ENCODE measurements at regions not wholly inside any gene's neighbourhood (a gene's known extent, or its start where the extent isn't known, plus 50 kb on each side); places are given as distances from the start of the nearest gene placed in this dataset.

GRCh38 chr2:145254291-145254690, 734.4 kb upstream of the ZEB2 start:
- POLR2A ChIA-PET, result no interaction called here
- CTCF ChIA-PET, result no interaction called here

GRCh38 chr2:145253492-145253891, 733.6 kb upstream of the ZEB2 start:
- Histone ChIP-seq H3K36me3 (ENCODE audit: control insufficient read depth in 4 of 4, insufficient read depth in 4 of 4, low read length in 3 of 4) (no peaks in the 10 kb centered on the region), H3K4me1 (ENCODE audit: control extremely low read depth in 1 of 4, control insufficient read depth in 4 of 4, insufficient read depth in 4 of 4, low read length in 3 of 4) (no peaks in the 10 kb centered on the region), H3K4me3 (ENCODE audit: control insufficient read depth in 1 of 7, extremely low read depth in 1 of 7, insufficient read depth in 4 of 7, low read depth in 2 of 7, low read length in 6 of 7) (no peak overlapping the region), H3K9me3 (ENCODE audit: control extremely low read depth in 1 of 5, control insufficient read depth in 4 of 5, insufficient read depth in 2 of 5, low read depth in 1 of 5, low read length in 4 of 5) (no peaks in the 10 kb centered on the region), H3K27ac (ENCODE audit: insufficient read depth in 1 of 2, low read depth in 1 of 2, low read length in 2 of 2, poor library complexity in 1 of 2, severe bottlenecking in 2 of 2) (no peak overlapping the region), H3K27me3 (replicated peaks in 2 of 5; ENCODE audit: control insufficient read depth in 4 of 5, insufficient read depth in 5 of 5, low read length in 4 of 5) (peaks cover 22 to 52% (median 28%) of the 10 kb centered on the region in 5 experiments)
- no peak for DNase-seq
- no CpG with 5 or more reads among the region's 1 CpG for WGBS (ENCODE audit: insufficient coverage)
- ChIA-PET POLR2A (no interaction called here), CTCF (no interaction called here)

More at GRCh38 chr2:145254291-145254690, 734.4 kb upstream of the ZEB2 start:
- H3K9me3 ChIP-seq (ENCODE audit: control extremely low read depth in 1 of 5, control insufficient read depth in 4 of 5, insufficient read depth in 2 of 5, low read depth in 1 of 5, low read length in 4 of 5), result no peaks in the 10 kb centered on the region
- no peaks in the 10 kb centered on the region for H3K36me3 ChIP-seq (ENCODE audit: control insufficient read depth in 4 of 4, insufficient read depth in 4 of 4, low read length in 3 of 4)
- no peak overlapping the region for H3K4me3 ChIP-seq (ENCODE audit: control insufficient read depth in 1 of 7, extremely low read depth in 1 of 7, insufficient read depth in 4 of 7, low read depth in 2 of 7, low read length in 6 of 7)
- peaks cover 22 to 56% (median 31%) of the 10 kb centered on the region in 5 experiments for H3K27me3 ChIP-seq (replicated peaks in 2 of 5; ENCODE audit: control insufficient read depth in 4 of 5, insufficient read depth in 5 of 5, low read length in 4 of 5)
- no peak for DNase-seq
- no peak overlapping the region for H3K27ac ChIP-seq (ENCODE audit: insufficient read depth in 1 of 2, low read depth in 1 of 2, low read length in 2 of 2, poor library complexity in 1 of 2, severe bottlenecking in 2 of 2)
- 92% methylated on average over 2 of the region's 2 CpGs for WGBS (ENCODE audit: insufficient coverage)
- H3K4me1 ChIP-seq (ENCODE audit: control extremely low read depth in 1 of 4, control insufficient read depth in 4 of 4, insufficient read depth in 4 of 4, low read length in 3 of 4), result peaks cover 0 to 6% (median 2%) of the 10 kb centered on the region in 4 experiments

GRCh38 chr2:145245268-145245870, 725.5 kb upstream of the ZEB2 start:
- no peak overlapping the region for H3K27ac ChIP-seq (ENCODE audit: insufficient read depth in 1 of 2, low read depth in 1 of 2, low read length in 2 of 2, poor library complexity in 1 of 2, severe bottlenecking in 2 of 2)
- H3K4me1 ChIP-seq (ENCODE audit: control extremely low read depth in 1 of 4, control insufficient read depth in 4 of 4, insufficient read depth in 4 of 4, low read length in 3 of 4), result no peaks in the 10 kb centered on the region
- H3K27me3 ChIP-seq (replicated peaks in 2 of 5; ENCODE audit: control insufficient read depth in 4 of 5, insufficient read depth in 5 of 5, low read length in 4 of 5), result peaks cover 0 to 2% (median 1%) of the 10 kb centered on the region in 5 experiments
- CTCF ChIA-PET, result no interaction called here
- no peaks in the 10 kb centered on the region for H3K9me3 ChIP-seq (ENCODE audit: control extremely low read depth in 1 of 5, control insufficient read depth in 4 of 5, insufficient read depth in 2 of 5, low read depth in 1 of 5, low read length in 4 of 5)
- POLR2A ChIA-PET, result no interaction called here
- H3K4me3 ChIP-seq (ENCODE audit: control insufficient read depth in 1 of 7, extremely low read depth in 1 of 7, insufficient read depth in 4 of 7, low read depth in 2 of 7, low read length in 6 of 7), result no peak overlapping the region
- no peaks in the 10 kb centered on the region for H3K36me3 ChIP-seq (ENCODE audit: control insufficient read depth in 4 of 4, insufficient read depth in 4 of 4, low read length in 3 of 4)
- WGBS (ENCODE audit: insufficient coverage), result 90% methylated on average over 2 of the region's 4 CpGs
- DNase-seq, result no peak

GRCh38 chr2:145235312-145235711, 715.4 kb upstream of the ZEB2 start:
- CTCF ChIA-PET, result no interaction called here
- whole genome bisulfite sequencing (ENCODE audit: insufficient coverage), result no CpG with 5 or more reads among the region's 2 CpGs
- peak in 2 of 3 donors; percentile 11 for DNase-seq
- Histone ChIP-seq H3K4me1 (ENCODE audit: control extremely low read depth in 1 of 4, control insufficient read depth in 4 of 4, insufficient read depth in 4 of 4, low read length in 3 of 4) (peaks cover 0 to 4% (median 0%) of the 10 kb centered on the region in 4 experiments), H3K36me3 (ENCODE audit: control insufficient read depth in 4 of 4, insufficient read depth in 4 of 4, low read length in 3 of 4) (no peaks in the 10 kb centered on the region), H3K4me3 (ENCODE audit: control insufficient read depth in 1 of 7, extremely low read depth in 1 of 7, insufficient read depth in 4 of 7, low read depth in 2 of 7, low read length in 6 of 7) (no peak overlapping the region), H3K27ac (ENCODE audit: insufficient read depth in 1 of 2, low read depth in 1 of 2, low read length in 2 of 2, poor library complexity in 1 of 2, severe bottlenecking in 2 of 2) (no peak overlapping the region), H3K27me3 (replicated peaks in 2 of 5; ENCODE audit: control insufficient read depth in 4 of 5, insufficient read depth in 5 of 5, low read length in 4 of 5) (no peaks in the 10 kb centered on the region), H3K9me3 (ENCODE audit: control extremely low read depth in 1 of 5, control insufficient read depth in 4 of 5, insufficient read depth in 2 of 5, low read depth in 1 of 5, low read length in 4 of 5) (no peaks in the 10 kb centered on the region)
- POLR2A ChIA-PET, result no interaction called here

GRCh38 chr2:145230546-145230945, 710.6 kb upstream of the ZEB2 start:
- Histone ChIP-seq H3K9me3 (ENCODE audit: control extremely low read depth in 1 of 5, control insufficient read depth in 4 of 5, insufficient read depth in 2 of 5, low read depth in 1 of 5, low read length in 4 of 5) (no peaks in the 10 kb centered on the region), H3K4me1 (ENCODE audit: control extremely low read depth in 1 of 4, control insufficient read depth in 4 of 4, insufficient read depth in 4 of 4, low read length in 3 of 4) (peaks cover 0 to 3% (median 0%) of the 10 kb centered on the region in 4 experiments), H3K27ac (ENCODE audit: insufficient read depth in 1 of 2, low read depth in 1 of 2, low read length in 2 of 2, poor library complexity in 1 of 2, severe bottlenecking in 2 of 2) (no peak overlapping the region), H3K4me3 (ENCODE audit: control insufficient read depth in 1 of 7, extremely low read depth in 1 of 7, insufficient read depth in 4 of 7, low read depth in 2 of 7, low read length in 6 of 7) (no peak overlapping the region), H3K27me3 (replicated peaks in 2 of 5; ENCODE audit: control insufficient read depth in 4 of 5, insufficient read depth in 5 of 5, low read length in 4 of 5) (no peaks in the 10 kb centered on the region), H3K36me3 (ENCODE audit: control insufficient read depth in 4 of 4, insufficient read depth in 4 of 4, low read length in 3 of 4) (no peaks in the 10 kb centered on the region)
- no CpG with 5 or more reads among the region's 3 CpGs for WGBS (ENCODE audit: insufficient coverage)
- ChIA-PET CTCF (no interaction called here), POLR2A (no interaction called here)
- no peak for DNase-seq

- H3K36me3 ChIP-seq (ENCODE audit: control insufficient read depth in 4 of 4, insufficient read depth in 4 of 4, low read length in 3 of 4), result no peaks in the 10 kb centered on the region
- ChIA-PET POLR2A (no interaction called here), CTCF (no interaction called here)
- no peak for DNase-seq
- WGBS (ENCODE audit: insufficient coverage), result 100% methylated on average over 4 of the region's 5 CpGs
- H3K27me3 ChIP-seq (replicated peaks in 2 of 5; ENCODE audit: control insufficient read depth in 4 of 5, insufficient read depth in 5 of 5, low read length in 4 of 5), result no peaks in the 10 kb centered on the region
- H3K4me3 ChIP-seq (ENCODE audit: control insufficient read depth in 1 of 7, extremely low read depth in 1 of 7, insufficient read depth in 4 of 7, low read depth in 2 of 7, low read length in 6 of 7), result no peak overlapping the region
- H3K4me1 ChIP-seq (ENCODE audit: control extremely low read depth in 1 of 4, control insufficient read depth in 4 of 4, insufficient read depth in 4 of 4, low read length in 3 of 4), result no peaks in the 10 kb centered on the region
- no peaks in the 10 kb centered on the region for H3K9me3 ChIP-seq (ENCODE audit: control extremely low read depth in 1 of 5, control insufficient read depth in 4 of 5, insufficient read depth in 2 of 5, low read depth in 1 of 5, low read length in 4 of 5)
- no peak overlapping the region for H3K27ac ChIP-seq (ENCODE audit: insufficient read depth in 1 of 2, low read depth in 1 of 2, low read length in 2 of 2, poor library complexity in 1 of 2, severe bottlenecking in 2 of 2)
Observed at GRCh38 chr2:145228506-145228905, 708.6 kb upstream of the ZEB2 start.

GRCh38 chr2:145226901-145227300, 707.0 kb upstream of the ZEB2 start:
- Histone ChIP-seq H3K36me3 (ENCODE audit: control insufficient read depth in 4 of 4, insufficient read depth in 4 of 4, low read length in 3 of 4) (no peaks in the 10 kb centered on the region), H3K27ac (ENCODE audit: insufficient read depth in 1 of 2, low read depth in 1 of 2, low read length in 2 of 2, poor library complexity in 1 of 2, severe bottlenecking in 2 of 2) (no peak overlapping the region), H3K27me3 (replicated peaks in 2 of 5; ENCODE audit: control insufficient read depth in 4 of 5, insufficient read depth in 5 of 5, low read length in 4 of 5) (no peaks in the 10 kb centered on the region), H3K9me3 (ENCODE audit: control extremely low read depth in 1 of 5, control insufficient read depth in 4 of 5, insufficient read depth in 2 of 5, low read depth in 1 of 5, low read length in 4 of 5) (peaks cover 0 to 3% (median 0%) of the 10 kb centered on the region in 5 experiments), H3K4me3 (ENCODE audit: control insufficient read depth in 1 of 7, extremely low read depth in 1 of 7, insufficient read depth in 4 of 7, low read depth in 2 of 7, low read length in 6 of 7) (no peak overlapping the region), H3K4me1 (ENCODE audit: control extremely low read depth in 1 of 4, control insufficient read depth in 4 of 4, insufficient read depth in 4 of 4, low read length in 3 of 4) (no peaks in the 10 kb centered on the region)
- 100% methylated on average over 1 of the region's 1 CpG for WGBS (ENCODE audit: insufficient coverage)
- ChIA-PET POLR2A (no interaction called here), CTCF (no interaction called here)
- no peak for DNase-seq

Data from common myeloid progenitor, CD34-positive (primary cell).